ENCODE measurements at regions not wholly inside any gene's neighbourhood (a gene's known extent, or its start where the extent isn't known, plus 50 kb on each side); places are given as distances from the start of the nearest gene placed in this dataset.

GRCh38 chr2:104702031-104702850, 151.7 kb upstream of the POU3F3 start:
- Mint-ChIP-seq H3K27me3 (ENCODE audit: unreplicated experiment) (peaks cover 47% of the 10 kb centered on the region), H3K36me3 (ENCODE audit: insufficient read depth, unreplicated experiment) (no peaks in the 10 kb centered on the region), H3K4me1 (ENCODE audit: low read depth, unreplicated experiment) (no peaks in the 10 kb centered on the region), H3K4me3 (ENCODE audit: low read depth, unreplicated experiment) (no peak overlapping the region), H3K27ac (ENCODE audit: unreplicated experiment) (no peak overlapping the region), H3K9me3 (ENCODE audit: low read depth, unreplicated experiment) (peaks cover 5% of the 10 kb centered on the region)
- CTCF ChIA-PET, result no interaction called here
- no peak for TF ChIP-seq CTCF (IDR thresholded peaks at IDR 0.05; ENCODE audit: unreplicated experiment)
- no peak for DNase-seq
- BruUV-seq (replicated peaks), result no TSS peak
- intact Hi-C loops (cut with micrococcal nuclease; ENCODE audit: unreplicated experiment), result no loop called here

GRCh38 chr2:104703669-104704068, 150.2 kb upstream of the POU3F3 start:
- CTCF ChIA-PET, result no interaction called here
- H3K36me3 Mint-ChIP-seq (ENCODE audit: insufficient read depth, unreplicated experiment), result no peaks in the 10 kb centered on the region
- H3K9me3 Mint-ChIP-seq (ENCODE audit: low read depth, unreplicated experiment), result no peaks in the 10 kb centered on the region
- TF ChIP-seq CTCF (IDR thresholded peaks at IDR 0.05; ENCODE audit: unreplicated experiment), result no peak
- no peaks in the 10 kb centered on the region for H3K4me1 Mint-ChIP-seq (ENCODE audit: low read depth, unreplicated experiment)
- no peak overlapping the region for H3K4me3 Mint-ChIP-seq (ENCODE audit: low read depth, unreplicated experiment)
- no peak for DNase-seq
- no peak overlapping the region for H3K27ac Mint-ChIP-seq (ENCODE audit: unreplicated experiment)
- intact Hi-C loops (cut with micrococcal nuclease; ENCODE audit: unreplicated experiment), result no loop called here
- no TSS peak for BruUV-seq (replicated peaks)
- H3K27me3 Mint-ChIP-seq (ENCODE audit: unreplicated experiment), result peaks cover 33% of the 10 kb centered on the region

GRCh38 chr2:104704496-104705245, 149.2 kb upstream of the POU3F3 start:
- CTCF ChIA-PET, result no interaction called here
- no peak for DNase-seq
- Mint-ChIP-seq H3K27me3 (ENCODE audit: unreplicated experiment) (peaks cover 29% of the 10 kb centered on the region), H3K9me3 (ENCODE audit: low read depth, unreplicated experiment) (no peaks in the 10 kb centered on the region), H3K4me3 (ENCODE audit: low read depth, unreplicated experiment) (no peak overlapping the region), H3K36me3 (ENCODE audit: insufficient read depth, unreplicated experiment) (no peaks in the 10 kb centered on the region), H3K27ac (ENCODE audit: unreplicated experiment) (no peak overlapping the region), H3K4me1 (ENCODE audit: low read depth, unreplicated experiment) (no peaks in the 10 kb centered on the region)
- intact Hi-C loops (cut with micrococcal nuclease; ENCODE audit: unreplicated experiment), result no loop called here
- no peak for TF ChIP-seq CTCF (IDR thresholded peaks at IDR 0.05; ENCODE audit: unreplicated experiment)
- no TSS peak for BruUV-seq (replicated peaks)

- Mint-ChIP-seq H3K27me3 (ENCODE audit: unreplicated experiment) (peaks cover 20% of the 10 kb centered on the region), H3K4me3 (ENCODE audit: low read depth, unreplicated experiment) (no peak overlapping the region), H3K27ac (ENCODE audit: unreplicated experiment) (no peak overlapping the region), H3K9me3 (ENCODE audit: low read depth, unreplicated experiment) (no peaks in the 10 kb centered on the region), H3K4me1 (ENCODE audit: low read depth, unreplicated experiment) (no peaks in the 10 kb centered on the region), H3K36me3 (ENCODE audit: insufficient read depth, unreplicated experiment) (no peaks in the 10 kb centered on the region)
- CTCF ChIA-PET, result no interaction called here
- intact Hi-C loops (cut with micrococcal nuclease; ENCODE audit: unreplicated experiment), result no loop called here
- no peak for DNase-seq
- BruUV-seq (replicated peaks), result no TSS peak
- TF ChIP-seq CTCF (IDR thresholded peaks at IDR 0.05; ENCODE audit: unreplicated experiment), result no peak
Observed at GRCh38 chr2:104707056-104707455, 146.9 kb upstream of the POU3F3 start.

Measured in Calu3 (cell line).